Mesothelial cell of epicardium (in vitro differentiated cells): ENCODE measurements at regions not wholly inside any gene's neighbourhood (a gene's known extent, or its start where the extent isn't known, plus 50 kb on each side); places are given as distances from the start of the nearest gene placed in this dataset.

ENCODE experiments used
- DNase-seq, 2 experiments: peaks; one replicate each; pipeline ENCODE4 v3.0.0; 2021; ENCODE audit warnings: low spot score in 2 of 2; ENCODE audit not compliant: unreplicated experiment in 2 of 2
- H3K27ac Mint-ChIP-seq: 2 replicates; pipeline ENCODE4 v1.8.0; 2021; ENCODE audit warnings: mixed read lengths
- H3K27me3 Mint-ChIP-seq: 2 replicates; pipeline ENCODE4 v1.8.0; 2021; ENCODE audit warnings: low read depth, mixed read lengths
- H3K36me3 Mint-ChIP-seq: 2 replicates; pipeline ENCODE4 v1.8.0; 2021; ENCODE audit warnings: mixed read lengths
- H3K4me1 Mint-ChIP-seq: 2 replicates; pipeline ENCODE4 v1.8.0; 2021; ENCODE audit warnings: mixed read lengths
- H3K4me3 Mint-ChIP-seq: 2 replicates; pipeline ENCODE4 v1.8.0; 2021; ENCODE audit warnings: mild to moderate bottlenecking, moderate library complexity, mixed read lengths
- H3K9me3 Mint-ChIP-seq: 2 replicates; pipeline ENCODE4 v1.8.0; 2021; ENCODE audit warnings: mixed read lengths
- CTCF ChIP-seq: fragments of 200-600 bp; sonication (generic); IDR thresholded peaks from one replicate; pipeline ENCODE4 v1.5.0; 2021; ENCODE audit warnings: antibody characterized with exemption; ENCODE audit not compliant: unreplicated experiment

GRCh38 chr9:31355965-31356364 lies 1028.5 kb upstream of the ACO1 start:
- Mint-ChIP-seq H3K9me3 (no peaks in the 10 kb centered on the region), H3K27ac (no peak overlapping the region), H3K27me3 (peaks cover 2% of the 10 kb centered on the region), H3K36me3 (no peaks in the 10 kb centered on the region), H3K4me3 (no peak overlapping the region), H3K4me1 (no peaks in the 10 kb centered on the region)
- DNase-seq = no peak
- no peak for TF ChIP-seq CTCF

- Mint-ChIP-seq H3K27ac (no peak overlapping the region), H3K4me1 (no peaks in the 10 kb centered on the region), H3K4me3 (no peak overlapping the region), H3K36me3 (no peaks in the 10 kb centered on the region), H3K9me3 (no peaks in the 10 kb centered on the region), H3K27me3 (peaks cover 2% of the 10 kb centered on the region)
- no peak for DNase-seq
- no peak for TF ChIP-seq CTCF
Observed at GRCh38 chr9:31359071-31359470, 1025.4 kb upstream of the ACO1 start.

GRCh38 chr9:31364171-31364570 lies 1020.3 kb upstream of the ACO1 start:
- H3K4me1 Mint-ChIP-seq = no peaks in the 10 kb centered on the region
- no peaks in the 10 kb centered on the region for H3K9me3 Mint-ChIP-seq
- no peaks in the 10 kb centered on the region for H3K36me3 Mint-ChIP-seq
- peaks cover 3% of the 10 kb centered on the region for H3K27me3 Mint-ChIP-seq
- H3K27ac Mint-ChIP-seq = no peak overlapping the region
- no peak overlapping the region for H3K4me3 Mint-ChIP-seq
- no peak for TF ChIP-seq CTCF
- DNase-seq = no peak

- no peaks in the 10 kb centered on the region for H3K36me3 Mint-ChIP-seq
- H3K4me1 Mint-ChIP-seq = no peaks in the 10 kb centered on the region
- H3K9me3 Mint-ChIP-seq = peaks cover 6% of the 10 kb centered on the region
- H3K27ac Mint-ChIP-seq = no peak overlapping the region
- H3K27me3 Mint-ChIP-seq = no peaks in the 10 kb centered on the region
- DNase-seq = no peak
- no peak for TF ChIP-seq CTCF
- H3K4me3 Mint-ChIP-seq = no peak overlapping the region
Observed at GRCh38 chr9:31372799-31373587, 1011.5 kb upstream of the ACO1 start.

GRCh38 chr9:31377358-31377757 lies 1007.1 kb upstream of the ACO1 start:
- H3K9me3 Mint-ChIP-seq = peaks cover 6% of the 10 kb centered on the region
- no peak for TF ChIP-seq CTCF
- no peaks in the 10 kb centered on the region for H3K27me3 Mint-ChIP-seq
- no peak overlapping the region for H3K27ac Mint-ChIP-seq
- no peaks in the 10 kb centered on the region for H3K36me3 Mint-ChIP-seq
- no peak overlapping the region for H3K4me3 Mint-ChIP-seq
- no peak for DNase-seq
- no peaks in the 10 kb centered on the region for H3K4me1 Mint-ChIP-seq
